ENCODE measurements at regions not wholly inside any gene's neighbourhood (a gene's known extent, or its start where the extent isn't known, plus 50 kb on each side); places are given as distances from the start of the nearest gene placed in this dataset.

GRCh38 chr12:77339610-77340009 lies 274.2 kb upstream of the E2F7 start:
- no peak for TF ChIP-seq CTCF (IDR thresholded peaks at IDR 0.05; ENCODE audit: control insufficient read depth, extremely low read depth, insufficient read depth)
- H3K4me3 ChIP-seq (ENCODE audit: low read depth, low read length) = no peak overlapping the region
- DNase-seq (ENCODE audit: low read depth) = no peak

DNA sequence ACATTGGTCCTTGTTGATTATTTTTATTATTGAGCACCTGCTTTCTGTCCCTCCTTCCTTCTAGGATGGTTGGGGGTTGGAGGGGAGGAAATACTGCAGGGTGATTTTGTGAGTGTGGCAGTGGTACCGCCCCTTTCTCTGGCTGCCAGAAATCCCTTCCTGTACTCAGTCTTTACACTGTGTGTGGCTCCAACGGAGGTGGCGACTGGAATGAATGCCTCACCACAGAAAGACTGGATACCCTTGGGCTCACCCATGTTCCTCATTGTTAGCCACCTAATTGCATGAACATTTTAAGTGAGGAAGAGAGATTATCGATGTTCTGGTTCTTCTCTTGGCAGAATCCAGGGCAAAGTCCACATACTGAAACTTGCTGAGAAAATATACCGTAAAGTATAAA lies 272.0 kb upstream of the E2F7 start:
- no peak for DNase-seq (ENCODE audit: low read depth)
- TF ChIP-seq CTCF (IDR thresholded peaks at IDR 0.05; ENCODE audit: control insufficient read depth, extremely low read depth, insufficient read depth) = no peak
- H3K4me3 ChIP-seq (ENCODE audit: low read depth, low read length) = no peak overlapping the region

GRCh38 chr12:77334806-77335205 lies 269.4 kb upstream of the E2F7 start:
- H3K4me3 ChIP-seq (ENCODE audit: low read depth, low read length) = no peak overlapping the region
- no peak for DNase-seq (ENCODE audit: low read depth)
- TF ChIP-seq CTCF (IDR thresholded peaks at IDR 0.05; ENCODE audit: control insufficient read depth, extremely low read depth, insufficient read depth) = no peak

DNA sequence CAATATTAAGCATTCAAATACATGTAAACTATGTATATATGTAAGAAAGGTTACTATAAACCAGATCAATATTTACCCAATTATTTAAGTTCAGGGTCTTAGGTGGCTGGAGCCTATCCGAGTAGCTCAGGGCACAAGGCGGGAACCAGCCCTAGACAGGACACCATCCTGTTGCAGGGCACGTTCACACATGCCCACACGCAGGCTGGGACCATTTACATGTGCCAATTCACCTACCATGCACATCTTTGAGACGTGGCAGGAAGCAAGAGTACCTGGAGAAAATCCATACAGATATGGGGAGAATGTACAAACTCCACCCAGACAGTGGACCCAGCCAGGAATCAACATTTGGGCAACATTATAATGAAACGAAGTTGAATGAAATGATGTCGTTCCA lies 263.0 kb upstream of the E2F7 start:
- no peak for TF ChIP-seq CTCF (IDR thresholded peaks at IDR 0.05; ENCODE audit: control insufficient read depth, extremely low read depth, insufficient read depth)

DNA sequence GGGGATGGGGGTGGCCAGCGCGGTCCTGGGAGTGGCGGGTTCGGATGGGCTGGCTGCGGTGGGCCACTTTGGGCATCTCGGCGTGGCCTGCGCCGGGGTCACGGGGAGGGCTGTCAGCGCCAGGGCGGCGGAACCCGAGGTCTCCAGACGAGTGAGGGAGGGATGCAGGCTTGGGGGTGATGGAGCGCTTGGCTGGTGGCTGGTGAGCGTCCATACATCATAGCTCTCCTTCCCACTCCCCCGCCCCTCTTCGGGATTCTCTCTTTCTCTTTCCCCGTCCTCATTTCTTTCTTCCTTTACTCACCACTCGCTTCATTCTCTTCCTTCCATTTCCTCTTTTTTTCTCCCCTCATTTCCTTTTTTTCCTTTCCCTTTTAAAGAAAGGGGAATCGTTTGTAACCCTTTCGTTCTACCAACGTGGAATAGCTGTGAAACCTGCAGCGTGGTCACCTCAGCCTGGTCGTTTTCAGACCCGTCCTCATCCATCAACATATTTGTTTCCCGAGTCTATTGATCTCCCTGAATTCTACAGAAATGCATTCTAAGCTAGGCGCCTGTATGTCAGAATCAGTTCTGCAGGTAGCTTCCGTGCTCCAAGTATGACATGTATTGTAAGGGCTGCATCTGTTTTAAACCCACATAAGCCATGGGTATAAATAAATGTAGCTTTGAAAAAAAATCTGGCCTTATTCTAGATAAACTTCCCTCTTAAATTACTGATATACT lies 260.3 kb upstream of the E2F7 start:
- no peak overlapping the region for H3K4me3 ChIP-seq (ENCODE audit: low read depth, low read length)
- DNase-seq (ENCODE audit: low read depth) = no peak
- no peak for TF ChIP-seq CTCF (IDR thresholded peaks at IDR 0.05; ENCODE audit: control insufficient read depth, extremely low read depth, insufficient read depth)

More for the DNA sequence above, 263.0 kb upstream of the E2F7 start:
- H3K4me3 ChIP-seq (ENCODE audit: low read depth, low read length) = no peak overlapping the region
- DNase-seq (ENCODE audit: low read depth) = no peak

DNA sequence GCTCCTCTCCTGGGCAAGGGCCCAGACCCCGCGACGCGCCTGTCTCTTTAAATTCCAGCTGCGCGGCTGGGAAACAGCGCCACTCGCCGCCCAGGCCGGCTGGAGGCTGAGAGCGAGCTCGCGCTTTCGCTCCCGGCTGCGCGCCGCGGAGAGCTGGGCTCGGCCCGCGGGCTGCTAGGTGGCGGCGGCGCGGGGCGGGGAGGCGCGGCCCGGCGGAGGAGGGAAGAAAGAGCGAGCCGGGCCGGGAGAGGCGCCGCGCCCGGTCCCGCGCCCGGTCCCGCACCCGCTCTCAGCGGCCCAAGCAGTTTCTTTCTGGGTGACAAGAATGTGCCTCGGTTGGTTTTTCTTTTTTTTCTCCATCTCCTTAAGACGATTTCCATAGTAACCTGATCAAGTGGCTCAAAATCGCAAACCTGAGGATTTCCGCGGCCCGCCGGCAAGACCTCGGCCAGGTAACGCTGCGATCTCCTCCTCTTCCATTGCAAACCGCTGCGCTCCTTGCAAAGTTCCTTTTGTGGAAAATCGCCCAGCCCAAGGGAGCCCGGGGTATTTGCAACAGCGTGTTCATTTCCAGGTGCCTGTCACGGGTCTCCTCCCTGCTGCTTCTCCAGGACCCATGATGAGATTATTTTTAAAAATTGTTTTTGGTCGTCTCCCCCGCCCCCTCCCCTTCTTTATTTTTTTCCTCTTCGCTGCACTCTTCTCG lies 259.5 kb upstream of the E2F7 start:
- TF ChIP-seq CTCF (IDR thresholded peaks at IDR 0.05; ENCODE audit: control insufficient read depth, extremely low read depth, insufficient read depth) = peak; percentile 85
- peak overlapping the region; percentile 40 for H3K4me3 ChIP-seq (ENCODE audit: low read depth, low read length)
- DNase-seq (ENCODE audit: low read depth) = no peak

Measured in LNCaP clone FGC (cell line).